NCI-H345 treated with DMSO at 0.1 percent for 48 hours (cell line): ENCODE measurements at regions not wholly inside any gene's neighbourhood (a gene's known extent, or its start where the extent isn't known, plus 50 kb on each side); places are given as distances from the start of the nearest gene placed in this dataset.

Source experiments
- DNase-seq: peaks from one replicate; lab custom pipeline; 2025; ENCODE audit not compliant: unreplicated experiment; lab: John Stamatoyannopoulos, UW

DNA sequence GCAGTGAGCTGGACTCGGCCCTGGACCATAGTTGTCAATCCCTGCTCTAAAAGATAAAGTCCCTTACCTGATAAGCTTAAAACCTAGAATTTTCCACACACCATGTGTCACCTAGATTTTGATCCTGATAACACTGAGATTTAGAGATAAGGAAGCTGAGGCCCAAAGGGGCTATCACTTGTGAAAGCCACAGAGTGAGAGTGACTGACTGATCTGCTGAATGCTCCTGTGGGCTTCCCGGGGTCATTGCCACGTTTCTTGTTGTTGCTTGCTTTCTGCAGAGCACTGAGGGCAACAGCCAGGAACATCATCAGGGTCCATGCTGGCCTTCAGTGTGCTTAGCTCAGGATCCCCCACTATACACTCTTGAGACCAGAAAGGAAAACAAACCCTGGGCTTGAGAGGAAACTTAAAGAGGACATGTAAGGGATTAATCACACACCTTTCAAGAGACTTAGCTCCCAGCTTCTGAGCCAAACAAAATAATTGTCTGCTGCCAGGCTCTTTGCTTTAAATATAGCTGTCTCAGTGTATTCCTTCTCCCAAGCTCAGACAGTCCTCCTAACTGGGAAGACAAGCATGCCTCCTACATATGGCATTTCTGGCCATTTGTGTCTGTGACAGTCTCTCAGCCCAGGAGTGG lies 82.6 kb upstream of the ARHGAP5 start:
- no peak for DNase-seq

DNA sequence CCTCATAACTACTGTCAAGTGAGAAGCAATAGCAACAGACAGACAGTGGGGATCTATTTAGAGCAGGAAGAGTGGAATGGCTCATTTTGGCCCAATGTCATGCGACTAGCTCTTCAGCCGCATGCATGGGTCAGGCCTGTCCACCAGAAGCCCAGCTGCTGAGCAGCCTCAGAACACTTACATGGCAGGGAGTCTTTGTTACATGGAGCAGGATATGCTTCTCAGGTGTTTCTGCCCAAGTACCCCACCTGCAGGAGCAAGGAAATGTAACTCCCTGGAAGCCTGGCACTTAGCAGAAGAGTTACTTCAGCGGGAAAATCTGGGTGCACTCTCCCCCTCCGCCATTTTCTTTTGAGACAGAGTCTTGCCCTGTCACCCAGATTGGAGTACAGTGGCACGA lies 73.5 kb upstream of the ARHGAP5 start:
- DNase-seq = no peak

DNA sequence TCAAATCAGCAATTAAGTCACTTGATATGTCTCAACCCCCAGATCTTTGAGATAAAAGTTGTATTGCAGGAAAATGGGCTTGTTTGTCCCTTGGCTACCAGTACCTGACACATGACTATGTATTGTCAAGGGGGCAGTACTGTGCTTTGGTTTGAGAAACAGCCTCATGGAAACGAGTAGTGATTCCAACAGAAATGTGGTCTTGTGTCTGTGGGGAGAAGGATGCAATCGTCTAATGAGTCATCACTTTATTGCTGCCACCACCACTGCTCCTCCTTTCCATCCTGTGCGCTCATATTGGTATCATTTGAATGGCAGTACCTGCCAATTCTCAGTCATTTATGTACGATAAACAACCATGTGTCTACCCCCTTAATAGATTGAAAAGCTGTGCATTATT lies 72.8 kb upstream of the ARHGAP5 start:
- no peak for DNase-seq

DNA sequence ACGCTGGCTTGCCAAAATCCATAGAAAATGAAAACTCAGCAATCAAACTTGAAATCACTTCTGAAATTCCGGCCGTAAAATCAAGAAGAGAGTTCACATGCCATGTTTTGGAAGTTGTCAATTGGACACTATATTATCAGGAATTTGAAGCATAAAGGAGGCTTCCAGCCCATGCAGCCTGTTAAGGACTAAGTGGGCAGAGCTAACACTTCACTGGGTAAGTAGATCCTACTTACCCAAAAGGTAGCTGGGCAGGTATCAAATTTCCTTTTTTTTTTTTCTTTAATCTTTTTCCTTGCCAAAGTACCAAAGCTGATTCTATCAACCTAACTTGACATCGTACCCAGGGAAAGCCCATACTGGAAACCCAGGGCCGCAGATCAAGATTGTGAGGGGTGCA lies 71.5 kb upstream of the ARHGAP5 start:
- DNase-seq = no peak

DNA sequence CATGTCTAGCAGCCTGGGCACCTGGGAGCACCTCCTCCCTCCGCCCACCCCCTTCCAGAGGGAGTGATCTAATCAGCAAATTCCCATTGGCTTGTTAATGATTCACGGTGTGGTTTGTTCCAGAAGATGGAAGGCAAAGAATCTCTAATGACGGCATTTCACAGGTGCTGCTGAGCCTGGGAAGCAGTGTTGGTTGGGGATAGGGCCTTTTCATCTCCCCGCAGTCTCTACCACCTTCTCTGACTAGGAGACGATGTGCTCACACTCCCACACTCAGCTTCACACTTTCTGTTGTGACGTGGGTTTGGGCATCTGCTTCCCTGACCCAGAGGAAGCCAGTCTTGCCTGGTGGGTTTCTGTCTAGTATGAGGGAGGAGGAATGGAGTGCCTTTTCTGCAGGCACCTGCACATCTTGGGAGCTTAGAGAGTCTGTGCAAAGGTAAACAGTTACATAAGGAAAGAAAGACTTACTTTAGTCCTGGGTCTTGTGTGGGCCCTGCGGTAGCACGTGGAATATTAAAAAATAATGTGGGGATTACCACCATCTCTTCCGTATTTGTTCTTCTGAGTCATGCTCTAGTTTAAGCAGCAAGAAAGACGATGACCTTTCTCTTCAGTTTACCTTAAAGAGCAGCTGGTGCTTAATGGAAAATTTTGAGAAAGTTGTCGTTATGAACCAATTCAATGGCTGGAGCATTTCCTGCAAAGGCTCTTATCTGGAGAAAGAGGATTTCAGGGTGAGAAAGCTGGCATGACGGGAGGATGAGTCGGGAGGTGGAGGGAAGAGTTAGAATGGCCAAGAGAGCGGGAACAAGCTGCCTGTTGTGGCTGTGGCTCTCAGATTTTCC lies 70.6 kb upstream of the ARHGAP5 start:
- DNase-seq = no peak

DNA sequence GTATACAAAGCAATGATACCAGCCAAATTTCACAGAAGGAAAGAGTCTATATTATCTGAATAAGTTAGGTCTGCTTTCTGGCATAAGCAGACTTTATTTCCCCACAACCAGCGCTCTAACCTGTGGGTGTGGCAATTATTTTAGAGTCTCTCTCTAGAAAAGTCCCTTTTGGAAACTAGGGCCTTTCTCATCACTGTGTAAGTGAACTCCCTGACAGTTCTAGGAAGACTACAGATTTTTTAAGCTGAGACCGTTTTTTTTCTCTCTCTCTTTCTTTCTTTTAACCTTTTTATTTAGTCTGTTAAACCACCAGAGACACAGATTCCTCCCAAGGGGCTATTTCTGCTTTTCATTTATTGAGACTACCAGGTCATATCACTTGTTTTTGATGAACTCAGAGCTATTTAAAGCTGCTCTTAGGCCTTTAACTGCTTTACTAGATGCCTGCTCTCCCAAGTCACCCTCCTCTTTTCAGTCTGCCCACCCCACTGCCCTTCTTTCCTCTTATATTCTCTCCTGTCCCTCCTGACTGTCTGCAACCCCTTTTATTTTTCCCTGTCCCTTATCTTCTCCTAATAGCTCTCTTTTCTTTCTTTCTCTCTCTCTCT lies 69.2 kb upstream of the ARHGAP5 start:
- no peak for DNase-seq

DNA sequence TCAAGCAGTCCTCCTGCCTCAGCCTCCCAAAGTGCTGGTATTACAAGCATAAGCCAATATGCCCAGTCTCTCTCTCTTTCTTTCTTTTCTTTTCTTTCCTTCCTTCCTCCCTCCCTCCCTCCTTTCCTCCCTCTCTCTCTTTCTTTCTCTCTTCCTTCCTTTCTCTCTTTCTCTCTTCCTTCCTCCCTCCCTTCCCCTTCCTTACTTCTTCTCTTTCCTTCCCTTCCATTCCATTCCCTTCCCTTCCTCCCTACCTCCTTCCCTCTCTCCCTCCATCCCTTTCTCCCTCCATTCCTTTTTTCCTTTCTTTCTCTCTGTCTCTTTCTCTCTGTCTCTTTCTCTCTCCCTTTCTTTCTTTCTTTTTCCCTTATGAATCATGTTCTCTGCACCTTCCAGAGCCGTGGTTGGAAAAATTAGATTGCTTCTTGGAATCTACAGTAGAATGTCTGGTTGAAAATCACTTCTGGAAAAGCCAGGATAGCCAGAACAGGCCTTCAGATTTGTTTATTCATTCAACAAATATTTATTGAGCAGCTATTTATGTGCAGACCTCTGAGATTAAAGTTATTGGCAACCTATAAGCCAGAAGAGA lies 68.4 kb upstream of the ARHGAP5 start:
- no peak for DNase-seq

DNA sequence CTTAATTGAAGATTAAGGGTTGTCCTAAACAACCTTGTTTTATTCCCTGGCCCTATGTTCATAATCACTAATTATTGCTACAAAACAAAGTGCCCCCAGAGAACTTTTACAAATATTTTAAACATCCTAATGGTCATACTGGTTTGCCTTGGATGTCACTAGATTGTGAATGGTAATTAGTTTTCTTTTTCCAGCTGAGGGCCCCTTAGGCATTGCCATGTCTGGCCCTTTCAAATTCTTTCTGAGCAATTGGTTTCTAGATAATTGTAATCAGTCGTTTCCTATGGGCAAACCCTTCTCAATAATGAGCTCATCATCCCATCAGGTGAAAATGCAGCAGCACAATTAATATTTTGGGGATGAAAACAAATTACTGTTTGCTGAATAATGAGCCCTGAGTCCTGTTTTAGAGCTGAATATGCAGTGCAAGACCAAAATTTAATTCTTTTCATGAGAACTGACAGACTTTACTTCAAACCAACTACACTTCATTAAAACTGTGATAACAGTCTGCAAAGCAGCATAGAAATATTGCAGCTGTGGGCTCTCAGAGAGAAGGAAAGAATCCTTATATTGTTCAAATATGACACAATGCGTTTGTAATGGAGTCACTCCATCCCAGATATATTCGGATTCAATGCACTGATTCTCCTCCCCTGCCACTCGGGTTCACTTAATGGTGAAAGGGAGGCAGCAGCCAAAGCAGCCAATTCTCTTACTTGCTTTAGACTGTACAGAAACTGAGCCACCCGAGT lies 67.7 kb upstream of the ARHGAP5 start:
- DNase-seq = no peak

DNA sequence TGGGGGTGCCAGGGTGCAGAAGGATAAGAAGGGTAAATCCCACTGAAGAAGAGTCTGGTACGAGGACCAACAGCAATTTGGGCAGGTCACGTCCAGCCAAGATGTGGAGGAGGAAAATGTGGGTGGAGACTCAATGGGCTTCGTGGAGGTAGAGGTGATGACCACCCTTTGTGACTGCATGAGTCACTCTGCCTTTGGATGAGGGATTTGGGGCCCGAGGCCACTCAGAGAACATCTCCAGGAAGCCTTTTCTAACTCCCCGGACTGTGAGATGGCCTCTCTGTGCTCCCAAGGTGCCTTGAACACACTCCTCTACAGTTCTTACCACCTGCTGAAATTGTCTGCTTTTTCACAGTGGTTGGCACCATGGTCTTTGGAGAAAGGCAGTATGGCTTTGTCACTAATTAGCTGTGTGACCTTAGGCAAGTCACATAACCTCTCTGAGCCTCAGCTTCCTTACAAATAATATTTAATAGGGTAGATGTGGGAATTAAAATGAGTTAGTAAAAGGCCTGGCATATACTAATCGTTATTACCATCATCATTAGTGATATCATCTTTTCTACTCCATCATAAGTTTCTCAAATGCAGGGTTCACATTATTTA lies 67.0 kb upstream of the ARHGAP5 start:
- no peak for DNase-seq

DNA sequence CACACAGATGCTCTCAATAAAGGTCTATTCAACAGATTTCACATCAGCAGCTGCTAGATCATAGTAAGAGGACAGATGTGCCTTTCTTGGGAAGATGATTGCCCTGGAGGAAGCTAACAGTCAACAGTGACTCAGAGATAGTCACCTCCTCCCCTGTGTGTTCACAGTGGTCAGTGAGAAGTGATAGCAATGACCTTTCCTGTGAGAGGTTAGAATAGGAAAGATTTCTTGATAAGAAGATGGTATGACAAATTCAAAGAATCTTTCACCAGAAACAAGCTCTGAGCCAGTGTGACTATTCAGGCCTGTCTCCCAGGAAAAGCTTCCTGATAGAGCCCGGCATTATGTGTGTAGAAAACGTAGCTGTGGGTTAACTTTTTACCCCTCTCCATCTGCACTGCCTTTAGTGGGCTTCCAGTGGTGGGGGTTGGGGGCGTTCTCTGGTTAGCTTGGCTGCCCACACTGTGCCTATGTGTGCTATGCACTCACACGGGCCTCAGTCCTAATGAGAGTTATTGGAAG lies 66.4 kb upstream of the ARHGAP5 start:
- DNase-seq = no peak

DNA sequence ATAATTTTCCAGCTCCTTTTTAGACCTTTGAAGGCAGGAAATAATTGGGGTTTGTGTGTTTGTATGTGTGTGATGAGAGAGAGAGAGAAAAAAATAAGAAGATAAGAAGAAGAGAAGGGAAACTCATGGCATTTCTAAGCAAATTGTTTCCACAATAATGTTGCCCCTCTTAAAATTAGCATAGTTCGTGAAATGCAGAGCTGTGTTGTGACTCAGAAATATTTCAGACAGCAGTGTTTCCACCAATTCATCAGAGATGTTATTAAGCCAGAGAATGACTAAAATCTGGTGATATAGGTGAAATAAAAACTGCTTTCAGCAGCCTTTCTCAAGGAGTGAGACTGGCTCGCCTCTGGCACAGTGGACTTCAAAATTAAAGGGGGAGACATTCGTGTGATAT lies 65.9 kb upstream of the ARHGAP5 start:
- DNase-seq = no peak

DNA sequence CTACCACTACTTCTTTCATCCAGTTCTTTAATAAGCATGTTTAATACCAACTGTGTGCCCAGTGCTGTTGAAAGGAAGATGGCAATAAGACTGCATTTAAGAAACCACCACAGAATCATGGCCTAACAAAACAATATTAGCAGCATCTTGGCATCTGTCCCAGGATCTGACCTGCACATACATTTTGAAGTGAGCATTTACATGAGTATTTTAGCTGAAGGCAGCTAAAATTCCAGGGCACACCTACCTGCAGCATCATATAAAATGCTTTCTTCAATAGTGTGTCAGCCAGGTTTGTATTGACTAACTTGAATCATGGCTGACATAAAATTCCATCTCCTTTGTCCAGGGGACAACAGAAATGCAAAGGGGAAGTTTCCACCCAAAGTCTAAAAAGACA lies 65.0 kb upstream of the ARHGAP5 start:
- DNase-seq = no peak

DNA sequence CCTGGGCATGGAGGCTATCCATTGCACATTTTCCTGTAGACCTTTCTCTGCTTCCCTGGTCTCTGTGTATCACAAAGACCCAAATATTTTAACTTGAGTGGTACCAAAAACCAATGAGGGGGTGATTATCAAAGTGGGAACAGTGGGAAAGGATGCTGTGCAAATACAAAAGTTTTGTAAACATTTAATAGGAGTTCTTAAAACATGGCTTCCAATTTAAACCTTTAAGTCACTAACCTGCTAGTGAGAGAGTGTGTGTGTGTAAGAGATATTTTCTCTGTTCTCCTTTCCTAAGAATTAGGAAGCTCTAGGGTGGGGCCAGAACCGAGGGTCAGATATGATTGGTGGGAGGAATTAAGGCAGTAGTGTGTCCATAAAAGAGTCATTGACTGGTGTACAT lies 64.5 kb upstream of the ARHGAP5 start:
- no peak for DNase-seq

DNA sequence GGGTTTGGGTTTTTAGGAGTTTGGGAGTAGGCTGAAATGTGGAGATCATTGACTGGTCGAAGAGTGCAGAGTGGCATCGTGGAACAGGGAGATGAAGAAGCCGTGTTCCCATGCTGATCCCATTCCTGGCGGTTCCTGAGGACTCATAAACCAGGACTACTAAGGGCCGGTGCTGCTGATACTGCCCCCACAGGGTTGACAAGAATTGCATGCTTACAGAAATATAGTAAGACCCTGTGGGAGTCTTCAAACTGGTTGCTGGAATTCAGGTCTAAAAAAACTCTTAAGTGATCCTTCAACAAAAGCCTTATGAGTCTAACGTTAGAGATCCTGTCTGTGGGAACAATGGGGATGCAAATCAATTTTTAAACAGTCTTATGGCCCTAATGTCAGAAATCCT lies 64.0 kb upstream of the ARHGAP5 start:
- no peak for DNase-seq

DNA sequence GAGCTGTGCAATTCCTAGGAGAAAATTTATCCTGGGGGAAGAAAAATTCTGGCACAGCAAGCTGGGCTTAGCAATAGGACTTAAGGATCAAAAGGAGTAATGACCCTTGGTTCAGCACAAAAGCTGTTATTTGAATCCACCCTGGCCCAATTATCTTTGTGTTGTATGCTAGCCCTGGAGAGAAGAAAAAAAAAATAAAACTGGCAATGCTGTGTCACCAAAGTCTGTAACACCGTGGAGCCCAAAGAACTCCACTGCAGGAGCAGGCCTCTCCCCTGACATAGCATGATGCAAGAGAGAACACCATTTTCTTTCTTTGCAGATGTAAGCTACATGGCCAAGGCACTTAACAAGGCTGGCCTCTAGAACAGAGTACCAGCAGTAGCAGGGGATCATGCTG lies 63.0 kb upstream of the ARHGAP5 start:
- no peak for DNase-seq

DNA sequence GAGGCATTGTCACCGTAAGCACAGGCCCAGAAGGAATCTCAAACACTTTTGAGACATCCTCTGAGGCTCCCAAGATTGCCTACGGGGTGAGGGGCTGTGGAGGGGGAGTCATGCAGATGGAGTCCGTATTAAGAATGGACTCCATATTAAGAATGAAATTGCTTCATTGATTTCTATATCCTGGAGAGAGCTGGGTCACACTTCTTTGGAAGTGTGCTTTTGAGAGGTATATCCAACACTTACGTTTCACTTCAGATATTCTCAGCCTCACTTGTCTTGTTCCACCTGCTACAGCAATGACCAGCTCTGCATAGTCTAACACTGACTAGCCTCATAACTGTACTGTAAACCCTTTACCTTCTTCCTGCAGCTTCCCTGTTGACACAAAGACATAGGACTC lies 62.6 kb upstream of the ARHGAP5 start:
- no peak for DNase-seq

DNA sequence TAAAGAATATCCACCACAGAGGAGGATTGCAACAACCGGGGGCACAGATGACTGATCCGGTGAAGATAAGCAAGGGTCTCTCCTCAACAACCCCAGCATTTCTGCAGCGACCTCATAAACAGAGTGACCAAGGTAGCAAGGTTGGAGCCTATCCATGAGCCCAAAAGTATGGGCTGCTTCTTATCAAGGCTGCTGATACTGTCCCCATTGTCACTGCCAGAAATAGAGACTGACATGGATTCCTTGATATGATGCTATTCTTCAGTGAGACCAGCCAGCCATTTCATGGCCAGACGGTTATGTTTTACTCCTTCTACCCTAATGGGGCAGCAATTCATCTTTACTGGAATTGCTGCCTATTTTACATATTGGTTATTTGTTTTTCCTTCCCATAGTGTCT lies 61.9 kb upstream of the ARHGAP5 start:
- DNase-seq = no peak

DNA sequence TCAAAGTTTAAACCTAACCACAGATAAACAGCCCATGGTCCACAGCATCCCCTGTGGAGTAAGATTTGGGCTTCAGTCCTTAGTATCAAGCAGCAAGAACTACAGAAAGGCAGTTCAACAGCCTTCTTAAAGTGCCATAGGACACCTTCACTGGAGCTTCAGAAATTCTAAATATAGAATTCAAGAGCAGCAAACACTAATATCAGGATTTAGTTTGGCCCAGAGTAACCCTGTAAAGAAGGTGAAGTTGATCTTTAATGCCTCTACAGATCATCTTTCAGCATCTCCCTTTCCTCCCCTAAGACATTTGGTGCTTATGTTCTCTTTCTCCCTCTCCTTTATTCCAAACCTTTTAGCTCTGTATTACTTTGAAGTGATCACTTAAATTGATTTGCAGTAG lies 59.5 kb upstream of the ARHGAP5 start:
- no peak for DNase-seq

DNA sequence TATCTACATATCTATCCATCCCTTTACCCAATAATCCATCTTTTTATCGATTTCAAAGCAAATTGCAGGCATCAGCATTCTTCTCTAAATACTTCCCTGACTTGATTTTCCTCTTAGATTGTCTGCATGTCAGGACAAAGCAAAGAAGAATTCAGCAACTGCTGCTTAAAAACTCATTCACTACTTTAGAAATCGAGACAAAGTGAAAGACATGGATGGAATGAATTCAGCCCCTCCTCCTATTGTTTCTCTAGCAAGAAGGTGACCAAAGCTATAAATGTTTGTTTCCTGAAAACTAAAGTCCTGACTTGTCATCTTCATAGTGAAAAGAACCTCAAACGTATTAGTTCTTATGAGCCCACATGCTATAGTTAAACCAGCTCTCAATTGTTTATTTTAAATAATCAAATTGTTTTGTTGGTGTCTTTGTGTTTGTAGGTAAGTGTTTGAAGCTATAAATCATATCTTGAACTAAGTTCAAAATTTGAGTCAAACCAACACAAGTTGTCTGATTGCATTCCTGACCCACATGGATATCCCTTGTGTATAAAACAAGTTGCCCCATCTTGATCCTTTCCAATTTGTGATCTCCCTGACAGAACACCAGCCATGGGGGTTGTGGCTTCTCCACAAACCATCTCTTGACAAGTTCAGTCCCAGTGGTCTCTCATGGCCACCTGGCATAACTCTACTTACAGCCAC lies 58.6 kb upstream of the ARHGAP5 start:
- no peak for DNase-seq

DNA sequence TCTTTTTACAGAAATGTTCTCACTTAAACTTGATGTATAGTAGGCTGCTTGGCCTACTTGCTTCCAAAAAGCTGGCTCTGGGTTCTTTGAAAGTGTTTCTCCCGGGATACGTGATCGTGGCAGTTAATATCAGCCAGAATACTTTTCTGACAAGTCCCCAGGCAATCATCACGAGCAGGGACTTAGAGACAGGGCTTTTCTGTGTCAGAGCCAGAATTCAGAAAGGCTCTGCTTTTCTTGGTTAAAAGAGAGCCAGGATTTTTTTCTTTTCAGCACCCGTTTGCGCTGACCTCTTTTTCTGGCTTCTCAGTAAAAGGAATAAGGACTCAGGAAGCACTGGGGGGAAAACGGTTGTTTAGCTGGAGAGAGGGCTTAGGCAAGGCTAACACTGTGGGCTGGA lies 57.8 kb upstream of the ARHGAP5 start:
- no peak for DNase-seq
